Body of pancreas (tissue), 4 donors: ENCODE measurements at regions not wholly inside any gene's neighbourhood (a gene's known extent, or its start where the extent isn't known, plus 50 kb on each side); places are given as distances from the start of the nearest gene placed in this dataset.

Source experiments
- CTCF ChIP-seq, 7 experiments: fragments of 450-650 bp in 4 of 7; fragments of 200-600 bp in 3 of 7; sonication (generic) in 3 of 7; IDR thresholded peaks; one replicate each; pipeline ENCODE4 v1.5.1; 2016 to 2019; ENCODE audit warnings: antibody characterized with exemption in 7 of 7
- POLR2A ChIP-seq, 3 donors: fragments of 450-650 bp; IDR thresholded peaks; one replicate each; pipeline ENCODE4 v1.6.1; 2016; ENCODE audit warnings: antibody characterized with exemption in 3 of 3, mild to moderate bottlenecking in 2 of 3

GRCh38 chr20:17816804-17817587 is 117.2 kb downstream of the BANF2 start:
- TF ChIP-seq CTCF (IDR thresholded peaks at IDR 0.05): no peak
- no peak for TF ChIP-seq POLR2A (IDR thresholded peaks at IDR 0.05)
